Cardiac muscle cell (in vitro differentiated cells and primary cell): ENCODE measurements at regions not wholly inside any gene's neighbourhood (a gene's known extent, or its start where the extent isn't known, plus 50 kb on each side); places are given as distances from the start of the nearest gene placed in this dataset.

ENCODE experiments used
- DNase-seq, 2 donors: peaks; one replicate each; pipeline versions ENCODE4 v3.0.0 to v3.0.0-alpha.2; 2010 to 2017; ENCODE audit warnings: low read depth in 1 of 2, low spot score in 1 of 2
- H3K27ac ChIP-seq: fragments of 200-600 bp; sonication (generic); 2 replicates; pipeline ENCODE4 v1.5.1; 2016
- H3K27me3 ChIP-seq: fragments of 200-600 bp; sonication (generic); 2 replicates; pipeline ENCODE4 v1.6.0; 2016; ENCODE audit warnings: control low read depth
- H3K36me3 ChIP-seq: fragments of 200-600 bp; sonication (generic); 2 replicates; pipeline ENCODE4 v1.5.1; 2016; ENCODE audit warnings: control low read depth
- H3K4me1 ChIP-seq: fragments of 200-600 bp; sonication (generic); 2 replicates; pipeline ENCODE4 v1.8.1; 2017; ENCODE audit warnings: low read depth, mild to moderate bottlenecking, mixed run types
- H3K4me3 ChIP-seq: fragments of 200-600 bp; sonication (generic); 2 replicates; pipeline ENCODE4 v1.5.1; 2016; ENCODE audit warnings: mild to moderate bottlenecking
- H3K9me3 ChIP-seq: fragments of 200-600 bp; sonication (generic); 2 replicates; pipeline ENCODE4 v1.5.1; 2017; ENCODE audit warnings: low read depth, mild to moderate bottlenecking, control low read depth
- TF ChIP-seq, protein P1 (sequence below): IDR thresholded peaks from 2 replicates; pipeline ENCODE4 v1.5.1; 2012; ENCODE audit warnings: low read depth, mild to moderate bottlenecking, low read length

DNA sequence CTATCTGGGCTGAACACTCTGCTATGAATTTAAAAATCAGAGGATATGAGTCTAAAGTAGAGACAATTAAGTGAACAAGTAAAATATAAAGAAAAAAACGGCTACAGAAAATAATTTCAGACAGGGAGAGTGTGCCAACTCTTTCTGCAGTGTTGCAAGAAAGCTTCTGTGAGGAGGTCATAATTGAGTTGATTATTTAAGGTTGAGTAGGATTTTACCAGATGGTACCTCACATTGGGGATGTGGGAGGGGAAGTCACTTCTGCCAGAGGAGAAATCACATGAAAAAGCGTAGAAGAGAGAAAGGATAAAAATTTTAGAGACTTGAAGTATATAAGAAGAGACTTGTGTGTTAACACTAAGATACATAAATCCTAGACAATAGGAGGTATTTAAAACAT lies 238.0 kb upstream of the NCAM2 start:
- DNase-seq: no peak
- no peak overlapping the region for H3K4me3 ChIP-seq
- H3K27ac ChIP-seq: no peak overlapping the region
- no peaks in the 10 kb centered on the region for H3K4me1 ChIP-seq
- no peaks in the 10 kb centered on the region for H3K9me3 ChIP-seq
- H3K27me3 ChIP-seq: no peaks in the 10 kb centered on the region
- TF ChIP-seq, protein P1, sequence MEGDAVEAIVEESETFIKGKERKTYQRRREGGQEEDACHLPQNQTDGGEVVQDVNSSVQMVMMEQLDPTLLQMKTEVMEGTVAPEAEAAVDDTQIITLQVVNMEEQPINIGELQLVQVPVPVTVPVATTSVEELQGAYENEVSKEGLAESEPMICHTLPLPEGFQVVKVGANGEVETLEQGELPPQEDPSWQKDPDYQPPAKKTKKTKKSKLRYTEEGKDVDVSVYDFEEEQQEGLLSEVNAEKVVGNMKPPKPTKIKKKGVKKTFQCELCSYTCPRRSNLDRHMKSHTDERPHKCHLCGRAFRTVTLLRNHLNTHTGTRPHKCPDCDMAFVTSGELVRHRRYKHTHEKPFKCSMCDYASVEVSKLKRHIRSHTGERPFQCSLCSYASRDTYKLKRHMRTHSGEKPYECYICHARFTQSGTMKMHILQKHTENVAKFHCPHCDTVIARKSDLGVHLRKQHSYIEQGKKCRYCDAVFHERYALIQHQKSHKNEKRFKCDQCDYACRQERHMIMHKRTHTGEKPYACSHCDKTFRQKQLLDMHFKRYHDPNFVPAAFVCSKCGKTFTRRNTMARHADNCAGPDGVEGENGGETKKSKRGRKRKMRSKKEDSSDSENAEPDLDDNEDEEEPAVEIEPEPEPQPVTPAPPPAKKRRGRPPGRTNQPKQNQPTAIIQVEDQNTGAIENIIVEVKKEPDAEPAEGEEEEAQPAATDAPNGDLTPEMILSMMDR: no peak
- no peaks in the 10 kb centered on the region for H3K36me3 ChIP-seq

- Histone ChIP-seq H3K4me3 (no peak overlapping the region), H3K36me3 (no peaks in the 10 kb centered on the region), H3K27ac (no peak overlapping the region), H3K4me1 (no peaks in the 10 kb centered on the region), H3K9me3 (no peaks in the 10 kb centered on the region), H3K27me3 (no peaks in the 10 kb centered on the region)
- DNase-seq: no peak
- TF ChIP-seq, protein P1: no peak
Measured at GRCh38 chr21:20774737-20775136, 223.5 kb upstream of the NCAM2 start.

- Histone ChIP-seq H3K4me3 (no peak overlapping the region), H3K36me3 (no peaks in the 10 kb centered on the region), H3K4me1 (no peaks in the 10 kb centered on the region), H3K9me3 (no peaks in the 10 kb centered on the region), H3K27ac (no peak overlapping the region), H3K27me3 (no peaks in the 10 kb centered on the region)
- TF ChIP-seq, protein P1: no peak
- DNase-seq: no peak
Measured at GRCh38 chr21:20779321-20779720, 218.9 kb upstream of the NCAM2 start.

GRCh38 chr21:20783611-20784010 lies 214.6 kb upstream of the NCAM2 start:
- DNase-seq: peak in 1 of 2 donors; percentile 27
- no peak overlapping the region for H3K27ac ChIP-seq
- no peaks in the 10 kb centered on the region for H3K4me1 ChIP-seq
- H3K9me3 ChIP-seq: no peaks in the 10 kb centered on the region
- H3K4me3 ChIP-seq: no peak overlapping the region
- no peaks in the 10 kb centered on the region for H3K36me3 ChIP-seq
- no peaks in the 10 kb centered on the region for H3K27me3 ChIP-seq
- TF ChIP-seq, protein P1: no peak

- peak in 1 of 2 donors; percentile 54 for DNase-seq
- Histone ChIP-seq H3K4me3 (no peak overlapping the region), H3K4me1 (no peaks in the 10 kb centered on the region), H3K36me3 (no peaks in the 10 kb centered on the region), H3K27ac (no peak overlapping the region), H3K9me3 (no peaks in the 10 kb centered on the region), H3K27me3 (no peaks in the 10 kb centered on the region)
- TF ChIP-seq, protein P1: no peak
Measured at GRCh38 chr21:20789729-20790500, 208.3 kb upstream of the NCAM2 start.
